RWPE2 (cell line): ENCODE measurements at regions not wholly inside any gene's neighbourhood (a gene's known extent, or its start where the extent isn't known, plus 50 kb on each side); places are given as distances from the start of the nearest gene placed in this dataset.
A peak's percentile ranks its signal among the peaks of the same experiment; 100 is the strongest.

Source experiments
- ATAC-seq: fragments of 200-7000 bp; cut with Tn5 transposase; 3 replicates; pipeline ENCODE4 v1.9.1; 2021; ENCODE audit warnings: low read depth
- DNase-seq: peaks from one replicate; pipeline ENCODE4 v3.0.0-alpha.2; 2020; ENCODE audit warnings: low spot score
- H3K27ac ChIP-seq: fragments of 450-650 bp; 2 replicates; pipeline ENCODE4 v1.5.1; 2017; ENCODE audit warnings: mild to moderate bottlenecking; ENCODE audit not compliant: poor library complexity, severe bottlenecking
- H3K27me3 ChIP-seq: fragments of 250-450 bp; sonication (Bioruptor Pico); 2 replicates; pipeline ENCODE4 v1.5.1; 2021; ENCODE audit warnings: mild to moderate bottlenecking, moderate library complexity; ENCODE audit not compliant: insufficient read depth, poor library complexity, severe bottlenecking
- H3K36me3 ChIP-seq: fragments of 250-450 bp; sonication (Bioruptor Pico); 2 replicates; pipeline ENCODE4 v1.5.1; 2020; ENCODE audit warnings: low read depth, mild to moderate bottlenecking, moderate library complexity
- H3K4me1 ChIP-seq: fragments of 250-450 bp; sonication (Bioruptor Pico); 2 replicates; pipeline ENCODE4 v1.5.1; 2021; ENCODE audit warnings: mild to moderate bottlenecking, moderate library complexity; ENCODE audit not compliant: insufficient read depth, poor library complexity, severe bottlenecking
- H3K4me3 ChIP-seq: fragments of 250-450 bp; sonication (Bioruptor Pico); 2 replicates; pipeline ENCODE4 v1.5.1; 2021; ENCODE audit warnings: mild to moderate bottlenecking, moderate library complexity; ENCODE audit not compliant: severe bottlenecking
- H3K9me3 ChIP-seq: fragments of 250-450 bp; sonication (Bioruptor Pico); 2 replicates; pipeline ENCODE4 v1.5.1; 2021; ENCODE audit warnings: mild to moderate bottlenecking, moderate library complexity; ENCODE audit not compliant: severe bottlenecking
- TF ChIP-seq, protein P1 (sequence below): fragments of 450-650 bp; IDR thresholded peaks from one replicate; pipeline ENCODE4 v1.5.1; 2017; ENCODE audit warnings: mild to moderate bottlenecking, moderate library complexity; ENCODE audit not compliant: poor library complexity, severe bottlenecking

DNA sequence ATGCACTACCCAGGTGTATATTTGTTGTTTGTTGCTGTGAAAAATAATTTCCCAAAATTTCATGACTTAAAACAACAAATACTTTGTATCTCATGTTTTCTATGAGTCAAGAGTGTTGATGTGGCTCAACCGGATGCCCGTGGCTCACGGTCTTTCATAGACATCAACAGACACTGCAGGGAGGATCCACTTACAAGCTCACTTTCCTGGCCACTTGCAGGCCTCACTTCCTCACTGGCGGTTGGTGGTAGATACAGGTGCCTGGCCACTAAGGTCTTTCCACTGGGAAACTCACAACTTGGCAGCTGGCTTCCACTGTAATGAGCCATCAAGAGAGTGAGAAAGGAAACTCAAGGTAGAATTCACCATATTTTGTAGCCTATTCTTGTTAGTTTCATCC is 662.9 kb downstream of the IRS1 start:
- Histone ChIP-seq H3K4me1 (peaks cover 24% of the 10 kb centered on the region), H3K9me3 (no peaks in the 10 kb centered on the region), H3K36me3 (no peaks in the 10 kb centered on the region), H3K27me3 (no peaks in the 10 kb centered on the region), H3K4me3 (no peak overlapping the region), H3K27ac (peak overlapping the region; percentile 99)
- TF ChIP-seq, protein P1, sequence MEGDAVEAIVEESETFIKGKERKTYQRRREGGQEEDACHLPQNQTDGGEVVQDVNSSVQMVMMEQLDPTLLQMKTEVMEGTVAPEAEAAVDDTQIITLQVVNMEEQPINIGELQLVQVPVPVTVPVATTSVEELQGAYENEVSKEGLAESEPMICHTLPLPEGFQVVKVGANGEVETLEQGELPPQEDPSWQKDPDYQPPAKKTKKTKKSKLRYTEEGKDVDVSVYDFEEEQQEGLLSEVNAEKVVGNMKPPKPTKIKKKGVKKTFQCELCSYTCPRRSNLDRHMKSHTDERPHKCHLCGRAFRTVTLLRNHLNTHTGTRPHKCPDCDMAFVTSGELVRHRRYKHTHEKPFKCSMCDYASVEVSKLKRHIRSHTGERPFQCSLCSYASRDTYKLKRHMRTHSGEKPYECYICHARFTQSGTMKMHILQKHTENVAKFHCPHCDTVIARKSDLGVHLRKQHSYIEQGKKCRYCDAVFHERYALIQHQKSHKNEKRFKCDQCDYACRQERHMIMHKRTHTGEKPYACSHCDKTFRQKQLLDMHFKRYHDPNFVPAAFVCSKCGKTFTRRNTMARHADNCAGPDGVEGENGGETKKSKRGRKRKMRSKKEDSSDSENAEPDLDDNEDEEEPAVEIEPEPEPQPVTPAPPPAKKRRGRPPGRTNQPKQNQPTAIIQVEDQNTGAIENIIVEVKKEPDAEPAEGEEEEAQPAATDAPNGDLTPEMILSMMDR = no peak
- ATAC-seq = no peak
- DNase-seq = no peak

GRCh38 chr2:226135861-226136548 is 663.6 kb downstream of the IRS1 start:
- Histone ChIP-seq H3K4me1 (peaks cover 25% of the 10 kb centered on the region), H3K36me3 (no peaks in the 10 kb centered on the region), H3K4me3 (no peak overlapping the region), H3K27ac (peak overlapping the region; percentile 99), H3K9me3 (no peaks in the 10 kb centered on the region), H3K27me3 (no peaks in the 10 kb centered on the region)
- ATAC-seq = no peak
- no peak for DNase-seq
- TF ChIP-seq, protein P1 = no peak

DNA sequence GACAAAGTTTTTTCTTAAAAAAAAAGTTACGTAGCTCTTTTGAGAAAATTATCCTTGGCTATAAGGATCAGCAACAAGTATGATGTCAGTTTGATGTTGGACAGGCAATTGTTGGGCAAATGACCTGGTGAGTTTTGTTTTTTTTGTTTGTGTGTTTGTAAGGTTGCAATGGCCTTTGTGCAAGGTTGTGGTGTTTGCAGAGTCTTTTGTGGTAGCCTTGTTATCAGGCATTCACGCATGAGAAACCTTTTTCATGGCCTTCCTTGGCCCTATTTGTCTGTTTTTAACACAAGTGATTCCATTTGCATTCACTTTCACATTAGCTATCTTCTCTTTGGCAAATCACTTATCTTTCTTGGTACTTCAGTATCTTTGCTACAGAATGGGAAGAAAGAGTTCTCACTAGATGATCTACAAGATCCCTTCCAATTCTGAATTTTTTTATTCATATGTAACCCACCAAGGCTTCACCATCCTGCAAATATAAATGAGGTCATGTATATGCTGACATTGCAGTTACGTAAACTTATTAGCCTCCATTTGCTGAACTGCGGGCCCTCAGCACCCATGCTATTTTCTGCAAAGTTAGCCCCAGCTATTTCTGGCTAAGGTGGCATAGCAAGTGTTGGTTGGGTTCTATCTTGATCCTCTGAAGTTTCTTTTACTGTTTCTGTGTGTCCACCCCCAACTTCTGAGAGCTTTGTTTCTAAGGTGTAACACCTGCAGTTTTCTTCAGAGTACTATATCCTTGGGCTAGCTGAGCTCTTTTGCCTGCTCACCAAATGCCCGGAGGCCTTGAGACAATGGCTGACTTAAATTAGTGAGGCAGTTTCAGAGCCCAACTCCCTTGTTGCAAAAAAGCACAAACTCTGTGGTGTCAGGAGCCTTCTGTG is 667.1 kb downstream of the IRS1 start:
- no peaks in the 10 kb centered on the region for H3K9me3 ChIP-seq
- no peak overlapping the region for H3K4me3 ChIP-seq
- no peak for DNase-seq
- peaks cover 25% of the 10 kb centered on the region for H3K4me1 ChIP-seq
- no peaks in the 10 kb centered on the region for H3K27me3 ChIP-seq
- H3K36me3 ChIP-seq = no peaks in the 10 kb centered on the region
- TF ChIP-seq, protein P1 = no peak
- no peak for ATAC-seq
- no peak overlapping the region for H3K27ac ChIP-seq

DNA sequence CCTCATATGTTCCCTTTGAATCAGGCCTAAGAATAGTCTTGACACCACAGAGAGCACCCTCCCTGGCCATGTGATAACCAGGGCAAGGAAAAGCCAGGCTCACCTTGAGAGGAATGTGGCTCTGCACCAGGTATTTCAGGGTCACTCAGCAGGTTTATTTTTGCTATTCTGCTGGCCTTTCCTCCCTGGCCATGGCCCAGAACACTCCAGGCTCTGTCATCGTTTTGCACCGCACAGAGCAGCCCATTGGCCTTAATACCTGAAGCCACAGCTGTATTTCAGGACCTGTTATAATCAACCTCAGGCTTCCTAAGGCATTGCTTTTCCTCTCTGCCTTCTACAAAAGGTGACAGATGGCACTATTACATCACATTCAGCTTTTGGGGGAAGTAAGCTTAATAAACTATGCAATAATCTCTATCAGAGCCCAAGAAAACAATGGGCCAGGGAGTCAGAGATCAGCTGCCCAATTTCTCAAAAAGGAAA is 668.3 kb downstream of the IRS1 start:
- Histone ChIP-seq H3K4me3 (no peak overlapping the region), H3K27ac (no peak overlapping the region), H3K27me3 (no peaks in the 10 kb centered on the region), H3K4me1 (peaks cover 12% of the 10 kb centered on the region), H3K36me3 (no peaks in the 10 kb centered on the region), H3K9me3 (no peaks in the 10 kb centered on the region)
- TF ChIP-seq, protein P1 = no peak
- DNase-seq = no peak
- ATAC-seq = no peak
